HG02852 (cell line): ENCODE measurements at regions not wholly inside any gene's neighbourhood (a gene's known extent, or its start where the extent isn't known, plus 50 kb on each side); places are given as distances from the start of the nearest gene placed in this dataset.

Source experiments
- ATAC-seq: cut with Tn5 transposase; IDR thresholded peaks from one replicate; pipeline ENCODE4 v1.9.1; 2021; ENCODE audit warnings: mild to moderate bottlenecking, moderate library complexity; ENCODE audit not compliant: unreplicated experiment

- no peak for ATAC-seq
These were observed 94.7 kb downstream of the SLC41A2 start for GRCh38 chr12:104863296-104863948.

GRCh38 chr12:104858611-104859543 lies 99.2 kb downstream of the SLC41A2 start:
- ATAC-seq = no peak

- ATAC-seq = no peak
These were observed 101.6 kb downstream of the SLC41A2 start for GRCh38 chr12:104856531-104856930.

GRCh38 chr12:104855599-104855998 lies 102.5 kb downstream of the SLC41A2 start:
- no peak for ATAC-seq

- no peak for ATAC-seq
These were observed 105.2 kb downstream of the SLC41A2 start for GRCh38 chr12:104852896-104853295.

- no peak for ATAC-seq
These were observed 106.0 kb downstream of the SLC41A2 start for GRCh38 chr12:104852102-104852501.

- no peak for ATAC-seq
These were observed 107.3 kb downstream of the SLC41A2 start for GRCh38 chr12:104850781-104851180.

- ATAC-seq = no peak
These were observed 111.9 kb downstream of the SLC41A2 start for GRCh38 chr12:104846056-104846767.

GRCh38 chr12:104844123-104844522 lies 114.0 kb downstream of the SLC41A2 start:
- ATAC-seq = no peak

GRCh38 chr12:104840262-104840661 lies 117.8 kb downstream of the SLC41A2 start:
- no peak for ATAC-seq

- ATAC-seq = no peak
These were observed 122.8 kb downstream of the SLC41A2 start for GRCh38 chr12:104835317-104835716.

GRCh38 chr12:104834607-104835006 lies 123.5 kb downstream of the SLC41A2 start:
- ATAC-seq = no peak

- no peak for ATAC-seq
These were observed 124.3 kb downstream of the SLC41A2 start for GRCh38 chr12:104833756-104834155.

- no peak for ATAC-seq
These were observed 130.1 kb downstream of the SLC41A2 start for GRCh38 chr12:104828015-104828414.

- no peak for ATAC-seq
These were observed 130.5 kb downstream of the SLC41A2 start for GRCh38 chr12:104827587-104827986.

- no peak for ATAC-seq
These were observed 132.7 kb downstream of the SLC41A2 start for GRCh38 chr12:104825408-104825807.

- no peak for ATAC-seq
These were observed 134.1 kb downstream of the SLC41A2 start for GRCh38 chr12:104823985-104824461.

GRCh38 chr12:104822941-104823340 lies 135.1 kb downstream of the SLC41A2 start:
- ATAC-seq = no peak

- ATAC-seq = no peak
These were observed 141.1 kb downstream of the SLC41A2 start for GRCh38 chr12:104816845-104817503.

- ATAC-seq = no peak
These were observed 142.2 kb downstream of the SLC41A2 start for GRCh38 chr12:104815935-104816334.

- ATAC-seq = no peak
These were observed 143.1 kb downstream of the SLC41A2 start for GRCh38 chr12:104814944-104815343.
